ENCODE measurements at regions not wholly inside any gene's neighbourhood (a gene's known extent, or its start where the extent isn't known, plus 50 kb on each side); places are given as distances from the start of the nearest gene placed in this dataset.

GRCh38 chr12:130074661-130075406 lies 87.4 kb upstream of the FZD10 start:
- no peak for DNase-seq

DNA sequence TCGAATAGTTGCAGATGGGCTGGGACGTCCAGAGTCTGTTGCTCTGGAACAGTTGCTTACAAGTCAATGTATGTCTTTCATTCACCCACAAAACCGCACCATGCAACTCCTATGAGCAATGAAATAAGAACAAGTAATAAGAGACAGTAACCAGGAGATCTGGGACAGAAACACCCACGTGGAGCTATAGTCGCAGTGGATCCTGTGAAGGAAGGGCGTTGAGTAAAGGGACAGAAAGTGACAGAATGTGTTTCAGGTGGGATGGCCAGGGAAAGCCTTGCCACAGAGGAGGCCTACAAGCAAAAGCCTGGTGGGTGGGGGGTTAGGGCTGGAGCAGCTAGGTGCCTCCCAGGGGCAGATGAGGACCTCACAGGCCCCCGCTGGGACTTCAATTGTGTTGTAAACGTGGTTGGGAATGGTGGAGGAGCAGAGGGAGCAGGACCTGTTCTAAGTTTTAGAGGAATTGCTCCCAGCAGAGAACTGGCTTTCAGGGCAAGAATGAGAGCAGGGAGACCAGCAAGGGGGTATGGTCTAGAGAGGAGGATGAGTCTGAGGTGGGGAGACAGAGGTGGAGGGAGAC lies 86.7 kb upstream of the FZD10 start:
- no peak for DNase-seq

DNA sequence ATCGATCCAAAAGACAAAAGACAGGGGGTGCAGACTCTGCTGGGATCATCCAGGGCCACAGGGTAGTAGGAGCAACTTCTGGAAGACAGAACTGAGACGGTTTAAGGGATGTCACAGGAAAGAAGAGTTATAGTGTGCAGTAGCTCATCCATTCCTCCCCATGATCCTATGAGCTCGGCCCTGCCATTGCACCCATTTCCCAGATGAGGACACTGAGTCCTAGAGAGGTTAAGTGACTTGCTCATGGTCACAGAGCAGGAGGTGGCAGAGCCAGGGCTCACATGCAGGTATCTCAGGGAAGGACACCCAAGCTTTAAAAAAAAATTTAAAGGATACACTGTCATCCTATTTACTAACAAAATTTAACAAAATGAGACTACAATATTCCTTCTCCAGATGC lies 86.1 kb upstream of the FZD10 start:
- no peak for DNase-seq

DNA sequence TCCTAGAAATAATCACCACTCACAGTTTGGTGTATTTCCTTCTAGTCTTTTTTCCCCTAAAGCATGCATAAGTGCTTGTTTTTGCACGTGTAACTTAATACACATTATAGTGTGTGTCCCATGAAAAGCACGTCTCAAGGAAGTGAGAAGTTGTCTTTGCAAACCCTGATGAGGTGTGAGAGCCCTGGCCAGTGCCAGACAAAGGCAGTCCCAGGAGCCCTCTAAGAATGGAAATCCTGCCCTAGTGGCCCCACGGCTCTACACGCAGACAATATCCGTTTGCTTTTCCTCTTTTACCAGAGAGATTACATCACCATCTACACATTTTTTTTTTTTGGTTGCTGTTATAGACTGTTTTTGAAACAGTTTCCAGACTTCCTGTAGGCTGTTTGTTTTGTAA lies 85.5 kb upstream of the FZD10 start:
- no peak for DNase-seq

DNA sequence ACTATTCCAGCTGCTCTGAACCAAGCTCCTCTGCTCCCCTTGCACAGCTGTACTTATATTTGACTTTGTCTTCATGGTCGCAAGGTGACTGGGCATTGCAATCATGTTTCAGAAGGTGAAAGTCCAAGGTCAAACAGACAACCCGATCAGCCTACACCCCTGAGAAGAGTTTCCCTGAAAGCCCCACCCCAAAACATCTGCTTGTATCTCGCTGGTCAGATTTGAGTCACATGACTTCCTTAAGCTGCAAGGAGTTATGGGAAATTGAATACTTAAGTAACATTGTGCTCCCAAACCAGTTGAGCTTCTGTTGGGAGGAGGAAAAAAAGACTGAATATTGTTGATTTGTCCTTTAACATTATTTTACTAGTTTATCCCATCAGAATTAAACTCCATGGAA lies 83.4 kb upstream of the FZD10 start:
- DNase-seq, result no peak

DNA sequence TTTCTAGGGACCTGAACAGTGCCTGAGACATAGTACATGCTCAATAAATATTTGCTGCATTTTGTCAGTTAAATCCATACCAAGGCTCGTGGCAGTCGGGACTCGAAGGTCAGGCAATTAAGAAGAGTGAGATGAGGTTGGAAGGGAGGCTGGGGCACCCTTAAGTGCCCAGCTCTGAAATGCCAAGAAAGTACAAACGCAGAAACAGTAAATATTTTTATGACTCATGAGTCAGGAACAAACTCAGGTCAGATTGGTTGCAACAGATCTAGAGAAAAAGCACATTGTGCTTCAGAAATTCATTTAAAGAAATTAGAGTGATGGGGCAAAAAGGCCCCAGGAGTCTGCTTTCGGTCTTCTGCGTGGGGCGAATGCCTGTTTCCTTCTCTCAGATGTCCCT lies 83.0 kb upstream of the FZD10 start:
- DNase-seq, result no peak

DNA sequence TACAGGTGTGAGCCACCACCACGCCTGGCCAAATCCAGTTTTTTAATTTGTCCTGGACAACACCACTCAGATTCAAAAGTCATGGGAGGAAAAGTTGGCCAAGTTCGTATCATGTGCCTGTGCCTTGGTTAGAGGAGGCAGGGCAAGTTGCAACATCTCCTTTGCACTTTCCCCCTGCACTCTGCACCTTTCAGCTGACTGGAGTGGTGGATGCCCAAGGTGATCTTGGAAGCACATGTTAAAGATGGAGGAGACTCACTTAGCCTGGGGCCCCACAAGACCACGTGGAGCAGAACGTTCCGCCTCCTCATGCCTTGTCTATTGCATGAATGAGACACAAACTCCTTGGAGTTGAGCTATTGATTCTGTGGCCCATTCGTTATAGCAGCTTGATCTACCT lies 82.1 kb upstream of the FZD10 start:
- DNase-seq, result no peak

GRCh38 chr12:130081117-130081805 lies 81.0 kb upstream of the FZD10 start:
- DNase-seq, result no peak

- DNase-seq, result no peak
Observed at GRCh38 chr12:130083002-130083401, 79.3 kb upstream of the FZD10 start.

- DNase-seq, result no peak
Observed at GRCh38 chr12:130083734-130084133, 78.5 kb upstream of the FZD10 start.

DNA sequence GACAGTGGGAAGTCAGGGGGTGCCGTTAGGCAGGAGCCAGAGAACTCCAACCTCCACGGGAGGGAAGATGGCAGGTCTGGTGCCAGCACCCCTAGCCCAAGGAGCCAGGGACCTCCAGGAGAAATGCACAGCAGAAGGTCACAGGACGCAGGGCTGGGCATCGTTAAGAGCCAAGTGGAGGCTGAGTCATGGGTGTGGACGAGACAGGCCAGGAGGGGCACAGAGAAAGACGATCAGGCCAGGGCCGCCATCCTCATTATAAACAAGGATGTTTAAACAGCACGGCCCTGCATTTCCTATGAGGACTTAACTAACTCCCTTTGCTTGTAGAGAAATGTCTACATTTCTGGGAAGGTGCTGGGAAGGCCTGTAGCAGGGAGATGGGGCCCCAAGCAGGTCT lies 77.9 kb upstream of the FZD10 start:
- no peak for DNase-seq

- no peak for DNase-seq
Observed at GRCh38 chr12:130086248-130086647, 76.0 kb upstream of the FZD10 start.

- DNase-seq, result no peak
Observed at GRCh38 chr12:130086797-130087196, 75.5 kb upstream of the FZD10 start.

DNA sequence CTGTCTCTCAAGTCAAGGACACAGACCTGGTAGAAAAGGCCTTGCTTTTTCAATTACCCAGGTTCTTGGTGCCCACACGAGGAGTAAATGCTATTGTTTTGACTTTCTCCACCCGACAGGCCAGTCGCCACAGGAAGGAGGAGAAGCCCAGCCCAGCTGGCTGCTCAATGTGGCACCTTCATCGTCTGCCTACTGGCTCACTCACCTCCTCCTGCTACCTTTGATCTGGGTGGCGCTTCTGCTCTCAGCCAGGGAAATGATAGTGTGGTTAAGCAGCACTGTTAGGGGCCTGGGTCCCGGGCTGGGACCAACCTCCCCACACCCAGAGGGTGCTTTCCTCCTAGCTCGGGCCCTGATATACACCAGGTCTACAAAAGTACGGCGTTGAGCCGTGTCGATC lies 75.0 kb upstream of the FZD10 start:
- DNase-seq, result no peak

- DNase-seq, result no peak
Observed at GRCh38 chr12:130088504-130088903, 73.8 kb upstream of the FZD10 start.

GRCh38 chr12:130090542-130090941 lies 71.7 kb upstream of the FZD10 start:
- DNase-seq, result no peak

- DNase-seq, result no peak
Observed at GRCh38 chr12:130093380-130093779, 68.9 kb upstream of the FZD10 start.

- no peak for DNase-seq
Observed at GRCh38 chr12:130097342-130097741, 64.9 kb upstream of the FZD10 start.

DNA sequence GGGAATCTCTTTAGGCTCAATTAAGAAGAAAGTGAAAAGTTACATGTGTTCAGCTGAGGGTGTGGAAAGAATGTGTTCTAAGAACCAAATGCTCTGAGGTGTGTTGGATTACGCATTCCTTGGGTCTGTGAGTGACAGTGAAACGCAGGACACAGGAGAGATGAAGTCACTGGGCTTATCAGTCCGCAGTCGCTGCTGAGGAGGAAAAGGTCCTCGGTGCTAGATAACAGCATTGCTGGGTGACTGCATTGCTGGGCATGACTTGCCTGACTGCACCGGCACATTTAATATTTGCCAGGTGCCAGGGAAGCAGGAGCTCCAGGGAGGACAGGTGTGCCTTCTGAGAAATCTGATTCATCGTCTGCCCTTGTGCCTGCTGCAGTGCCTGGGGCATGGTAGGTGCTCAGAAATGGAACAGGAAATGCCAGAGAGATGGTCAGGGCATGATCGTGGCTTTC lies 64.4 kb upstream of the FZD10 start:
- no peak for DNase-seq

GRCh38 chr12:130098301-130099005 lies 63.8 kb upstream of the FZD10 start:
- no peak for DNase-seq

DNA sequence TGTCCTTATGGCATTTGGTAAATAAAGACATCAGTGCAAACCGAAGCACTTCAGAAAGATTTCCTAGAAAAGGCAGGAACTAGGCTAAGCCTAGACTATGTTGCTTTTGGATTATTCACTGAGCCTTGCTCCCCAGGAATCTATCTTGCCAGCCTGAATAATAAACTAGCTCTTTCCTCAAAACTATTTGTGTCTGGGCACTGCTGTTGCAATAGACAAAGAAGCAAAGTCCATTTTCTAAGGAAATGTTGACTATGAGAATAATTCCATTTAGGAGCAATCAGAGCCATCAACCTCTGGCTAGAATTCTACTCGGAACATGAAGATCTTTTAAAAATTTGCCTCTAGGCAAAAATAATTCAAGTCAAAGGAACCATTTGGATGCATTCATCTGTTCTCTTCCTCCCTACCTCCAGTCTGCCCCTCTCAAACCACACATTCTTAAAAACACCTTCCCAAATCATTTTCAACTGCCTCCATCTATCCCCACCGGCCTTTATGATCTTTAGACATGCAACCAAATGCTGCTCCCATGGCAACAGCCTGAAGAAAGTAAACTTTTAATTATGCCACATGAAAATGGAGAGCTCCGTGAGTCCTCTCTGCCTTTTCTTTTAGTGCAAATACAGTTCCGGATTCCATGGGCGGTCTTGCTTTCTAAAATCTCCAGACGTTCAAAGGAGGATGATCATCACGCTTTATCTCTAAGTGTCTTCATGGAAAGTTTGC lies 61.5 kb upstream of the FZD10 start:
- no peak for DNase-seq

DNA sequence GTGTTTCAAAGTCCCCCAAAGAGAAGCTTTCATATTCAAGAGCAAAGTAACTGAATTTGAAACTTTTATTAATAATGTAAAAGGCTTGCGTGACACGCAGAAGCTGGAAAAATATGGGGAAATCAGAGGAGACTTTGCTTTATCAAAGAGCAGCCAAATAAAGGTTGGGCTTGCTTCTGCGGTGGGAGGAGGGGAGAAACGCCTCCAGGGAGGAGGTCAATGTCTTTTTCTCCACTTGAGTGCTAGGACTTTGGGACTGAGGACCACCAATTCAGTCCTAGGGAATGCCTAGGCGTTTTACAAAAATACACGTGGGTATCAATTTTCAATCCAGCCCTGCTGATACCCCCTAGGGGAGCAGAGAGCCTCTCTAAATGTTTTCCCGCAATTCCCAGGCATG lies 60.9 kb upstream of the FZD10 start:
- no peak for DNase-seq

- no peak for DNase-seq
Observed at GRCh38 chr12:130102266-130102665, 60.0 kb upstream of the FZD10 start.
